ENCODE measurements at regions not wholly inside any gene's neighbourhood (a gene's known extent, or its start where the extent isn't known, plus 50 kb on each side); places are given as distances from the start of the nearest gene placed in this dataset.

GRCh38 chr13:90428522-90429210 lies 918.8 kb upstream of the MIR17HG start:
- no peak for TF ChIP-seq CTCF (IDR thresholded peaks at IDR 0.05)
- no peak for TF ChIP-seq POLR2AphosphoS5 (IDR thresholded peaks at IDR 0.05)
- no peak for TF ChIP-seq POLR2A (IDR thresholded peaks at IDR 0.05)
- no peak for TF ChIP-seq EP300 (IDR thresholded peaks at IDR 0.05; ENCODE audit: low read depth)
